GM18502 (cell line): ENCODE measurements at regions not wholly inside any gene's neighbourhood (a gene's known extent, or its start where the extent isn't known, plus 50 kb on each side); places are given as distances from the start of the nearest gene placed in this dataset.
A peak's percentile ranks its signal among the peaks of the same experiment; 100 is the strongest.

Source experiments
- ATAC-seq: cut with Tn5 transposase; IDR thresholded peaks from one replicate; pipeline ENCODE4 v1.9.1; 2021; ENCODE audit warnings: mild to moderate bottlenecking; ENCODE audit not compliant: unreplicated experiment, poor library complexity

DNA sequence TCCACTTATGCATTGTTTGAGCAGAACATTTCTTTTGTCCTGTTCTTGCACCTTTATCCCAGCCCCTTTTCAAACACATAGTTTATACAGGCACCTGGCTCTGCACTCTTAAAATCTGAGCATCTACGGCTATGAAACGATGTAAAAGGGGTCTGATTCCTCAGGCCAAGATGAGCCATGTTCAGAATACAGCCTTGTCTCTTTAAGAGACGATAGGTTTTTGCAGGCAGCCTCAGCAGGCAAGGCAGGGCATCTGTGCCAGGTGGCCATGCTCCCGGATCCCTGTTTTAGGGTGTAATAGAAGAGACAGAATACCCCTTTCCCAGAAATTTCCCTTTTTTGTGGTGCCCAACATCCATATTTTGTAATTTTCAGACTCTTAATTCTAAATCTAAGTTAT lies 89.1 kb upstream of the NFIB start:
- ATAC-seq: no peak

DNA sequence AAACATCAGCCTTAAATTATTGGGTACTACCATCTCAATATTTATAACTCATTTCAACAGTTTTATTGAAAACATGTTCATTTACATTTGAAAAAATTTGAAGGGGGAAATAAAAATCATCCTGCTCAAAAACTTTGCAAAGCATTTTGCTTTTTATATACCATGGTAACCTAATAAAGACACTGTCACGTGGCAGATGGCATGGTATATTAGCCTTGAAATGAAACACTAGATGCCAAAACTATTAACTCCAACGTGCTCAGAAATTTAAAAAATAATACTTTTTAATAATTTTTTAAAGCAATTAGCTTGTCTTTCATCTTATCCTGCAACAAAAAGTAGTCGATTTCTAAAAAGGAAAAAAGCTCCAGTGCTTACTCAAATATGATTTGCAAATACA lies 88.6 kb upstream of the NFIB start:
- no peak for ATAC-seq

DNA sequence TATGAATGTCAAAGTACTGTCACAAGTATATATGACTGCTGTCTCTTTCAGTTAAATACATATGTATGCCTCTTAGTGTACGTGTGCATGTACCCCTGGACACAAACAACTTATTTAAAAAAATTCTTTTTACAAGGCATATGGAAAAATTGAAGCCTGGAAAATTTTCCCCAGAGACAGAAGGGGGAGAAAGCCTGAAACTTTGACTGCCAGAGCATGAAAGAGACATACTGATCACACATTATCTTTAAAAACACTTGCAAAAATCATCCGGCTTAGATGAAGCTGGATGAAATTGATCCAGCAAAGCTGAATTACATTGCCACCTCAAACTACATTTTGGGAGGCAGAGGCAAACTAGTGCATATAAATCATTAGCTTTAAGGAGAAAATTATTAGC lies 88.0 kb upstream of the NFIB start:
- no peak for ATAC-seq

DNA sequence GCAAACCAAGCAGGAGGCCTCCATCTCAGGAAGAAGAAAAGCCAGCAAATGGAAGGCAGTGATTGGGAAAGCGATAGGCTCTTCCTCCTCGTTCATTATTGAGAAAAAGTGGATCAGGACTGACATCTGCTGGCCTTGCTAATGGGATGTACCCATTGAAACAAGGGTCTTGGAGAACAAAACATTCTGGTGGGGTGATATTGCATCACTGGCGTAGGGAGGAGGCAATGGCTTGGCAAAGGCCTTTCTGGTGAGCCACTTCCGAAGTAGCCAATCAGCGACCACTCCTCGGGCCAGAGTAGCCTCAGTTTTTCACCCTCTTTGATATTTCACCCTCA lies 86.7 kb upstream of the NFIB start:
- ATAC-seq: no peak

DNA sequence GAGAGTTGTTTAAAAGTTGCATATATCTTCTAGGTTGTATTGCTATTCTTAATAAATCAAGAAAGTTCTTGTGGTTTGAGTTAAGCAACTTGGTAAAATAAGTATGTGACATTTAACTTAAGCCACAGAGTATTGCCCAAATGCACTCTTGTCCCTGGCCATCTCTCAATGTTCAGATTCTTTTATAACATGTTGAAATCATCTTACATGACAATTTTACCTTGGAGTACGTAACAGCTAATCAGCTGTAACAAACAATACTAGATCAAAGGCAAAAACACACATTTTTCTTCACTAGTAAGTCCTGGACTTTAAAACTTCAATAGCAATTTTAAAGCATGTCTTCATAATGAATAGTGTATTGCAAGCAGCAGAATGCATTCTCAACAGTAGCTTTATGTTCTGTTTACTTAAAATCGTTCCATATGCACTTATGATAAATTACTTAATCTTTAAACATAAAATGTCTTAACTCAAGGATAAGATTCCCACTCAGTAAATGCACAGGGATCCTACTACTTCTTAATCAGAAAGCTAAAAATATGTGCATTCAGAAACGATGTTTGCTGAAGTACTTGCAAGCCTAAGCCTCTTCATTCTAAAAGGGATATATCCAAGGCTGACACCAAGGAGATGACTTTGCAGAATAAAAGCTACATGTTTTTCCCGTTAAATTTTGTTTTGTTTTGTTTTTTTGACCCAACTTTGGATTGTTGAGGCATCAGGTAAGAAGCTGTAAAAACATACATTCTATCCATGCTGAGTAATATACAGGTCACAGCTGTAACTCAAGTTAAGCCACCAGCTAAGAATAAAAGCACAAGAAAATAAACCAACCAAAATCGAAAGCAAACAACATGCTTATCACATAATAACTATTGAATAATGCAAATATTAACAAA lies 86.1 kb upstream of the NFIB start:
- no peak for ATAC-seq

DNA sequence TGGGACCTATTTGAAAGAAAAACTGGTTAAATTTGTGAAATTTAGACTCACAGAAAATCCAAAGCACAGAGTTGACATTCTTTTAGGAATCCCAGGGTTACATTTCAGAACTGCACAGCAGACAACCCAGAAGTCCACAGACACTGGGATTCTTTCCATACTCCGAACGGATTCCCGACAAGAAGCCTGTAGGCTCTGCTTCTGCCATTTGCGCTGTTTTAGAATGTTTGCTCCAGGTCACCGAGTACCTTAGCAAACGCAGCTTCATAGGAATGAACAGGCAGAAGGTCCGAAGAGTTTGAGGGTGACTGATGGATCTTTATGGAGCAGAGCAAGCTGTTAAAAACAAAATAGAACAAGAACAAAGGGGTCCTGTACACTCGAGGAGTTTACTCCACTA lies 84.5 kb upstream of the NFIB start:
- no peak for ATAC-seq

DNA sequence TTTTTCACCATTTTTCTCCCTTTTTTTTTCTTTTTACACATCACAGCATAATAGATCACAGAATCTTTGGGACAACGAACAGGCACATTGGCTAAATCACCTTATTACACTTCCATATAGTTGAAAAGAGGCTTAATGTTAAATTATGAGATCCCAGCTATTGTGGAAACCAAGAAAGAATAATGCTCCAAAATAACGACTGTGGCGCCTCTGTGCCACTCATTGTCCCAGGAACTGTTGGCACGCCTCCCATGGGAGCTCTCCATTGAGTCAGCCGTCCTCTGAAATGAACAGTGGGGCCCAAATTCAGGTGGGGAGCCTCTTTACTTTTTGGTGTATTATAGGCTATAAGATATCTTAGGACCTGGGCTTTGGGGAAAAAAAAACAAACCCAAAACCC lies 82.2 kb upstream of the NFIB start:
- ATAC-seq: no peak

DNA sequence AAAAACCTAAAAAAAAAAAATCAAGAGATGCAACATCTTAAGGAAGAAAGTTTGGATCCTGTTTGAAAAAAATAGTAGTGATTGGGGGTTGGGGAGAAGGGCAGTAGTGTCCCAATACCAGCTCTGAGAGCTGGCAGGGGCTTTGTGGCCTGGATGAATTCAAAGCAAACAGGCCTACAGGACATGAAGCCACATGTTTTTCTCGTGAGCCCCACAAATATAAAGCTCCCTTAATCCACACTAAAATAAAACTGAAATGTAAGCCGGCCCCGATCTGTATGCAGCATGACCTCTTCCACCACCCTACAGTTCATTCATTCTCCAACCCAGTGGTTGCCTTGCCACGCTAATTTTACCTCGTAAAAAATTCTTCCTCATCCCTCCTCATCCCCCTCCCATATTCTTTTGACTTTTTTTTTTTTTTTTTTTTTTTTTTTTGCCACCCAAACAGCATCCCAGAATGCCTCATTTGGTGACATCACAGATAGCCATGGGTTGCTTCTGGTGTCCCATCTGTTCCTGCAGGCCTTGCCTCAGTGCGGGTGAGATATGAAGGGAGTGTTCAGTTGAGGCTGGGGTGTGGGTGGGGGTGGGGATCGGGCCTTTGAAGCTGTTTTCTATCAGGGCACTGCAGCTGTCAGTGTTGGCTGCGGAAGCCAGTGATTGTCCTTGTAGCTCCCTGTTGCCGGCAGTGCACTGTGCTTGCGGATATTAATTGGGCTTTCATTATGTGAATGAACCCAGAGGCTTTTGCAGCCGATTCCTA lies 81.6 kb upstream of the NFIB start:
- ATAC-seq: no peak

DNA sequence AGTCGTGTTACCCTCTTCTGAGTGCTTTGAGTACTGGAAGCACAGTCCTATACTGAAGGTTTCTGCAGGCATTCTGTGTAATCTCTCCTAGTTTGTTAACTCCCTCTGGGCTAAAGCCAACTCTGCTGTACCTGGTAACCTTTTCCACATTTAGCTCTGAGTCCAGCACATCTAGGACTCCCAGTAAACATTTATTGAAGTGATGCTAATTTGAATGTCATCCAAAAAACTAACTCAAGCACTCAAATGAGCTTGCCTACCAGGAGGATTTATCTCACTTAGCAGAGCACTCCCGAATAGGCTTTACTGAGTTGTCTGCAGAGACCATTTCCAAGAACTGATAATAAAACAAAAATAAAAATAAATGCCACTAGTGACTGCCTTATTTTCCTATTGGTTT lies 79.5 kb upstream of the NFIB start:
- no peak for ATAC-seq

DNA sequence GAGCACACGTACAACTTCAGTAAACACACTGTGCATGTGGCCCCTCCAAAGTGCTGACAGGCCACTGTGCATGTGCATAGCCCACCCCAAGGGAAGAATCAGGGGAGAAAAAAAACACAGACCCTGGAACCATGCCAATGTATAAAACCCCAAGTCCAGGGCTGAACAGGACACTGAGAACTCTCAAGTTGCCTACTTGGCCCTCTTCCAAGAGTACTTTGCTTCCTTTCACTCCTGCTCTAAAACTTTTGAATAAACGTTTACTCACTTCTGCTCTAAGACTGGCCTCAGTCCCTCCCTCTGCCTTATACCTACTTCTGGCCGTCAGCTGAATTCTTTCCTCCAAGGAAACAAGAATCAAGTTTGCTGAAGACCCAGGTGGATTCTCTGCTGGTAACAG lies 77.7 kb upstream of the NFIB start:
- no peak for ATAC-seq

DNA sequence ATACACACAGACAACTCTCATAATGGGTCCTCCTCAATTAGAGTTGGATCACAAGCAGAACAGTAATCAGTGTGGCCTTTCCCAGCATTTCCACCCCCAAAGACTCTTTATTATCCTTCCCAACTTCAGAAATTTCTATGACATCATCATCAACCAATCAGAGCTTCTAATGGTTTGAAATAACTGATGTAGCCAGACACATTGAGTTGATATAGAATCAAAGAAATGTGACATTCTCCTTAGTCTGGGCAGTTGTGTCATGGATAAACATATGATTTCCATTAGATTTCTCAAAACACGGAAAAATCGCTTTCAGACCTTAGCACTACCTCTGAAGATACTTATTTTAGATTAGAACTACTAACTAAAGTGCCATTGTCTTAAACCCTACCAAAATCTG lies 75.7 kb upstream of the NFIB start:
- ATAC-seq: no peak

DNA sequence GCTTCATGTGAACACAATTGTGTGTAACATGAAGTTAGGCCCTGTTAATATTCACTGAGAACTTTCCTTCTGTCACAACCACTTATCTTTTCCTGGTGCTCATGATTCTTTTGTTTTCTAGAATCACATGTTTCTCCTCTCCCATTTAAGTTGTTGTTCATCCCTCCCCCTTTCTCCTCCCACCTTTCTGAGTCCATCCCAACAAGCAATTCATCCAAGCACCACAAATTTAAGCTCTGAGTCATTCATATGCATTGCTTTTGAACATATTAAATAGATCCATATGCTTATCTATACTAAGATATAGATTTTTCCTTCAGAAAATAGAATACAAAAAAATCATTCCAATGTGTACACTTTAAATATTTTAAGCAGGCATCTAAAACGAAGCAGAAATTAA lies 75.2 kb upstream of the NFIB start:
- no peak for ATAC-seq

DNA sequence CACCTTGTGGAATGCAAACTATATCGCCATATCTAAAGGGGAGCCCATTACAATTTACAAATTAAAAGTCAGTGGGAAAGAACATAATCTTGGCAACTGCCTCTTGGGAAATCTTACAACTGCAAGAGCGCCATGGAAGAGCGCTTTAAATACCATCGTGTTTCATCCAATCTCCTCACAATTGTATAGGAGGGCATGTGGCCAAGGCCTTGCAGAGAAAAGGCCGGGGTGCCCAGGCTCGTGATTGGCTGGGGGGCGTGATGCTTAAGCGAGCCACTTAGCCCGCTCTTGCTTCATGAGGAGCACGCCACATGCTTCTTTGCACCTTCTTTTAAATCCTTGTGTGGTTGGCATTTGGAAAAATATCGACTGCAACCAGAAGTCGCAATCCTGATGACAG lies 69.8 kb upstream of the NFIB start:
- ATAC-seq: no peak

DNA sequence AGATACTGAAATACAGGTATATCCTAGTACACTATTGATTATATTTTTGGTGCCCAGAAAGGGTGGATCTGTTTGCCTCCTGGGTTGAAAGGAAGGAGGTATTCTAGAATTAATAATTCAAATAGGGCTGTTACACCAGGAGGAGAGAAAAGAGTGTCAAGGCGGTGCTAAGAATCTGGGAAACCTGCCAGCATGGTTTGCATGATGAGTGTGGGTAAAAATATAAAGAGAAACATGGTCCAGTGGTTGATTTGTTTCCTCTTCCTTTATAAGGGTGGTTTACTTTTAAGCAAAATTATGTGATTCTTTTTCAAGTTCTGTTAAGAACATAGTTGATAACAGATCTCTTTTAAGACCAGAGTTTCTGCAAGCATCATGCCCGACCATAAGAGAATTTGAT lies 69.4 kb upstream of the NFIB start:
- ATAC-seq: peak; percentile 45

DNA sequence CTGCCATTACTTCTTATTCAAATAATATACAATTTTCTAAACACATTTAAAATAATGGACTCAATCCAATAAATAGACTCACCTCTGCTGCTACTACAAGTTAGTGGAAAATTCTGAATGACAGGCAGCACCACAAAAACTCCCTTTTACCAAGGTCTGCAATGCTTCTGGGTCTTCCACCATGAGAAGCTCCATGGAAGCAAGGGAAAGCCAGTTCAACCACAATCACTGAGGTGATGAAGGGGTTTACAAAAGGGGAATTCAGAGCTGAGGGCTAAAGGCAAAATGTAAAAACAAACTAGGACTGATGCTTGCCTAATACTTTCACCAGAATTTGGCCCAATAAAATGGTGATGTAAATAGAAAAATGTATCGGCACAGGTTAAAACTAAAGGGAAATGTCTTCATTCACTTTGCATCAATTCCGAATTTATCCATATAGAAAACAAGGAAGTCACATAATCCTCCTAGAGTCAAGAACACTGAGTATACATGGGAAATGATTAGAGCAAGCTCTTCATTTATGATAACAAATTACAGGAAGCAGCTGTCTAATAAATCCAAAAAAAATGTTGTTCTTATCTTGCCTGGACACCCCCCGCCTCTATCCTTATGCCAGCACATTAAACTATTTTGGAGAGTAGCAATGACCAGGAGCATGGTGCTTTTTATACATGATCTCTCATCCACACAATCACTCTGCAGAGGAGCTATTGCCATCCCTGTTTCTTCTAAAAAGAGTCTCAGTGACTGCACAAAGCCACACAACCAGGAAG lies 66.3 kb upstream of the NFIB start:
- no peak for ATAC-seq

DNA sequence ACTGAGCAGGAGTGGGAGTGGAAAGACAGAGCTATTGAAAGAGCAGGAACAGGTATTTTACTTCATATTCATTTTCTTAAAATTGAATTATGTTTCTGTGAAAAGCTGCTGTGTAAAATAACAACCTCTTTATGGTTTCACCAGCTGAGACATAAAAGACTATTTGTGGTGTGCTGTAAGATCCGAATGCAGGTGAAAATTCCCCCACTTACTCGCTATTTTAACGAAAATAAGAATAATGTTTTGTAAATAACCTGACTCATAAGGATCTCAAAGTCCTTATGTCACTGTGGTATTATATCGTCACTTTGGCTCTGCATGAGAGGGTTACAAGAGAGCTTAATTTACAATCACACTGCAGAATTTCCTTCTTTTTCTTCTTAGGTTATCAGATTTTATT lies 65.3 kb upstream of the NFIB start:
- peak; percentile 54 for ATAC-seq

DNA sequence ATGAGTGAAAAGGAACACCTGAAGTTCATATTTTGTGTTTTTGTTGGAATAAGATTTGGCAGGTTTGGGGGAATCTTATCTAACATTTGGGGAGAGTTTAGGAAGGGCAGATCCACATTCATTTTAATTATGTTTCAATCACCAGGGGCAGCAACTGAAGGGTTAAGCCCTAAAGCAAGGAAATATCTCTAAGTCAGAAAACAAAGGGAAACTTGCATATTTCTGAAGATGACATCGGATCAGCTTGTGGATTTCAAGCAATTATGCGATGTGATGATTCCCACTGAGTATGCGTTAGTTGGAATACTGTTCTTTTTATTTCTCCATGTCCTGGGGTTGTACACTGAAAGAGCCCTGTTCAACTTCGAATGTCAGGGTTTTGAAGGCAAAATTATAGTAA lies 59.8 kb upstream of the NFIB start:
- ATAC-seq: no peak

DNA sequence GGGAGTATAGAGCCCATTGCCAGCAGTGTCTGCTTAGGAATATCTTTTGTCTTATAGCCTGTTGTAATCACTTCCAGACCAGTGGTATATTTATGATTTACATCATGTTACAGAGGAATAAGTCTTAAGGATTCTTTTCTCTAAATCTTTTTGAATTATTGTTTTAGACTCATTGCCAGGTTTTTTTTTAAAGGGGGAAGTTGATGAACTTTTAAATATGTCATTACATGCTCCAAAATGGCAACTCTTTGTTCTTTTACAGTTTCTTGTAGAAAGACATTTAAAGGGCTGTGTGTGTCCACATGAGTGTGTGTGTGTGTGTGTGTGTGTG lies 59.4 kb upstream of the NFIB start:
- ATAC-seq: no peak

DNA sequence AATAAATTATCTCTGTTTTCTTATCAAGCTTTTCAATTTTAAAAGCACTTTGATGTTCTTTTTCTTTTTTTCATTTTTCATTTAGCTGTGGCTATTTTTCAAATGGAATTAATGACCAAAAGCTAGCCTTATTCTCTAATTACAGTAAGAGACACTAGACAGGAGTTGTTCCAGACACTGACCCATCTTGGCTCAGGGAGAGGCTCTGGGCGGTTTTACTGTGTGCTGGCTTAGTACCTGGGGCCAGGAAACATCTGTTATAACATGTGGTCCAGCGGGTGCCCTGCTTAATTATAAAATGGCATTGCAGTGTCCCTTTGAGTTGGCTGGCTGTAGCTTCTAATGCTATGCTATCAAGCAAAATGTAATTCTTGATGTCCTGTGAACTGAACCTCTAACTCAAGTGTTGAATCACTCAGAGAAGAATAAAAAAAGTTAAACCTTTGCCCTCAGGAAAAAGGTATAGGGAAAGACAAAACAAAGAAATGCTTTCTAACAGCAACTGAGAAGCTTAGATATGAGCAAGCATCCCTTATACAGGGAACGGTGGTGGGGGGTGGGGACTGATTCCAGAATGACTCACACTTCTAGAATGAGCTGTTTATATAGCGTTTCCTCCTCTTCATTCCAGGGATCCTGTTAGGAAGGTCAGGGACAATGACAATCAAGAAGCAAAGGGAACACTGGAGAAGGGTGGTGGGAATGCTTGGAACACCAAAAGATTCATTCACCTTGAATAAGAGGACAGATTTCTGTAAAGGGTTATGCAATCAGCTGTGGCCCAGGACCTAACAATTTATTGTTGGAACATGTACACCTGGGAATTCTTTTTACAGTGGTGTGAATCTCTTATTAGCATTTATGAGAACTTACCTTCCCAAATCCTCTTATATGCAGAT lies 58.7 kb upstream of the NFIB start:
- no peak for ATAC-seq

DNA sequence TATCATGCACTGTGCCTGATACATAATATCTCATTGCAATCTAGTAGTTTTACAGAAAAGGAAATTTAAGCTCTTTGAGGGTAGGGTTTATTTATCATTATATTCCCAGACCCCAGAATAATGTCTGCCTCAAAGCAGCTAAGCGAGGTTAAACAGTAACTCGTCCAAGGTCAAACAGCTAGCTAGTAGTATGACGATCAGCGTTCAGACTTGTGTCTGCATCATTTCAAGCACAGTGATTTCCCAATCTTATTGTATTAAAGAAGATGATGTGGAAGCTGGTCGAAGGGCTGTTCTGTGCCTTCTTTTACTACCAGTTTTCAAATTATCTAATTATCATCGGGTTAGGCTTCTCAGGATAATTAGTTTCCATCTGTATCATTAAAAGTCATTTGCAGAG lies 55.1 kb upstream of the NFIB start:
- ATAC-seq: no peak
